Hepatocyte (in vitro differentiated cells): ENCODE measurements at regions not wholly inside any gene's neighbourhood (a gene's known extent, or its start where the extent isn't known, plus 50 kb on each side); places are given as distances from the start of the nearest gene placed in this dataset.

Experiments
- EZH2 ChIP-seq: fragments of 200-600 bp; sonication (generic); IDR thresholded peaks from 2 replicates; pipeline ENCODE4 v1.6.1; 2016; ENCODE audit warnings: antibody characterized with exemption, mild to moderate bottlenecking, borderline replicate concordance
- TF ChIP-seq, protein P1 (sequence below): fragments of 200-600 bp; sonication (generic); IDR thresholded peaks from 2 replicates; pipeline ENCODE4 v1.5.1; 2016; ENCODE audit warnings: antibody characterized with exemption, mild to moderate bottlenecking; ENCODE audit not compliant: poor library complexity

GRCh38 chr2:180159921-180160320 is 152.8 kb upstream of the CWC22 start:
- TF ChIP-seq, protein P1, sequence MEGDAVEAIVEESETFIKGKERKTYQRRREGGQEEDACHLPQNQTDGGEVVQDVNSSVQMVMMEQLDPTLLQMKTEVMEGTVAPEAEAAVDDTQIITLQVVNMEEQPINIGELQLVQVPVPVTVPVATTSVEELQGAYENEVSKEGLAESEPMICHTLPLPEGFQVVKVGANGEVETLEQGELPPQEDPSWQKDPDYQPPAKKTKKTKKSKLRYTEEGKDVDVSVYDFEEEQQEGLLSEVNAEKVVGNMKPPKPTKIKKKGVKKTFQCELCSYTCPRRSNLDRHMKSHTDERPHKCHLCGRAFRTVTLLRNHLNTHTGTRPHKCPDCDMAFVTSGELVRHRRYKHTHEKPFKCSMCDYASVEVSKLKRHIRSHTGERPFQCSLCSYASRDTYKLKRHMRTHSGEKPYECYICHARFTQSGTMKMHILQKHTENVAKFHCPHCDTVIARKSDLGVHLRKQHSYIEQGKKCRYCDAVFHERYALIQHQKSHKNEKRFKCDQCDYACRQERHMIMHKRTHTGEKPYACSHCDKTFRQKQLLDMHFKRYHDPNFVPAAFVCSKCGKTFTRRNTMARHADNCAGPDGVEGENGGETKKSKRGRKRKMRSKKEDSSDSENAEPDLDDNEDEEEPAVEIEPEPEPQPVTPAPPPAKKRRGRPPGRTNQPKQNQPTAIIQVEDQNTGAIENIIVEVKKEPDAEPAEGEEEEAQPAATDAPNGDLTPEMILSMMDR, result no peak
- no peak for TF ChIP-seq EZH2
